Progenitor cell of endocrine pancreas (in vitro differentiated cells): ENCODE measurements at regions not wholly inside any gene's neighbourhood (a gene's known extent, or its start where the extent isn't known, plus 50 kb on each side); places are given as distances from the start of the nearest gene placed in this dataset.

ENCODE experiments used
- DNase-seq: peaks from one replicate; pipeline ENCODE4 v3.0.0; 2021; ENCODE audit warnings: low spot score; ENCODE audit not compliant: unreplicated experiment
- H3K27ac Mint-ChIP-seq: 2 replicates; pipeline ENCODE4 v1.8.0; 2021; ENCODE audit warnings: mild to moderate bottlenecking, moderate library complexity, mixed read lengths
- H3K27me3 Mint-ChIP-seq: 2 replicates; pipeline ENCODE4 v1.8.0; 2021; ENCODE audit warnings: mixed read lengths
- H3K36me3 Mint-ChIP-seq: 2 replicates; pipeline ENCODE4 v1.8.0; 2022; ENCODE audit warnings: mixed read lengths; ENCODE audit not compliant: insufficient read depth
- H3K4me1 Mint-ChIP-seq: 2 replicates; pipeline ENCODE4 v1.8.0; 2021; ENCODE audit warnings: low read depth, mixed read lengths
- H3K4me3 Mint-ChIP-seq: 2 replicates; pipeline ENCODE4 v1.8.0; 2021; ENCODE audit warnings: low read depth, mild to moderate bottlenecking, moderate library complexity, mixed read lengths
- H3K9me3 Mint-ChIP-seq: 2 replicates; pipeline ENCODE4 v1.8.0; 2021; ENCODE audit warnings: low read depth, mixed read lengths
- CTCF ChIP-seq: fragments of 200-600 bp; sonication (generic); IDR thresholded peaks from one replicate; pipeline ENCODE4 v1.5.0; 2021; ENCODE audit warnings: antibody characterized with exemption, mild to moderate bottlenecking; ENCODE audit not compliant: unreplicated experiment

GRCh38 chr12:42987216-42987650, 397.7 kb upstream of the PRICKLE1 start:
- Mint-ChIP-seq H3K9me3 (no peaks in the 10 kb centered on the region), H3K4me1 (peaks cover 48% of the 10 kb centered on the region), H3K27me3 (no peaks in the 10 kb centered on the region), H3K27ac (peak overlapping the region; percentile 89), H3K4me3 (peak overlapping the region; percentile 63), H3K36me3 (no peaks in the 10 kb centered on the region)
- no peak for TF ChIP-seq CTCF
- DNase-seq: peak; percentile 21

GRCh38 chr12:42985506-42985905, 396.0 kb upstream of the PRICKLE1 start:
- H3K27ac Mint-ChIP-seq: peak overlapping the region; percentile 89
- H3K36me3 Mint-ChIP-seq: no peaks in the 10 kb centered on the region
- peak overlapping the region; percentile 35 for H3K4me3 Mint-ChIP-seq

GRCh38 chr12:42982828-42983227, 393.3 kb upstream of the PRICKLE1 start:
- DNase-seq: no peak
- H3K27me3 Mint-ChIP-seq: no peaks in the 10 kb centered on the region
- H3K36me3 Mint-ChIP-seq: no peaks in the 10 kb centered on the region
- H3K9me3 Mint-ChIP-seq: no peaks in the 10 kb centered on the region
- peaks cover 45% of the 10 kb centered on the region for H3K4me1 Mint-ChIP-seq
- TF ChIP-seq CTCF: no peak
- H3K27ac Mint-ChIP-seq: no peak overlapping the region
- H3K4me3 Mint-ChIP-seq: no peak overlapping the region

More at GRCh38 chr12:42985506-42985905, 396.0 kb upstream of the PRICKLE1 start:
- no peak for TF ChIP-seq CTCF
- no peaks in the 10 kb centered on the region for H3K27me3 Mint-ChIP-seq
- H3K9me3 Mint-ChIP-seq: no peaks in the 10 kb centered on the region
- H3K4me1 Mint-ChIP-seq: peaks cover 48% of the 10 kb centered on the region
- DNase-seq: no peak

GRCh38 chr12:42981379-42981778, 391.8 kb upstream of the PRICKLE1 start:
- TF ChIP-seq CTCF: no peak
- Mint-ChIP-seq H3K27ac (no peak overlapping the region), H3K36me3 (no peaks in the 10 kb centered on the region), H3K4me3 (no peak overlapping the region), H3K27me3 (no peaks in the 10 kb centered on the region), H3K4me1 (peaks cover 36% of the 10 kb centered on the region), H3K9me3 (no peaks in the 10 kb centered on the region)
- no peak for DNase-seq

- Mint-ChIP-seq H3K9me3 (no peaks in the 10 kb centered on the region), H3K36me3 (no peaks in the 10 kb centered on the region), H3K27me3 (no peaks in the 10 kb centered on the region), H3K27ac (no peak overlapping the region), H3K4me3 (no peak overlapping the region), H3K4me1 (peaks cover 26% of the 10 kb centered on the region)
- no peak for TF ChIP-seq CTCF
- DNase-seq: no peak
Observed at GRCh38 chr12:42980441-42980840, 390.9 kb upstream of the PRICKLE1 start.
